Psoas muscle (tissue), 7 donors: ENCODE measurements at regions not wholly inside any gene's neighbourhood (a gene's known extent, or its start where the extent isn't known, plus 50 kb on each side); places are given as distances from the start of the nearest gene placed in this dataset.

Experiments used
- ATAC-seq, 4 donors: fragments of 200-7000 bp; cut with Tn5 transposase; one replicate each; pipeline ENCODE4 v1.9.1; 2020; ENCODE audit warnings: moderate library complexity in 3 of 4, mild to moderate bottlenecking in 2 of 4
- DNase-seq, 2 donors: peaks; one replicate each; pipeline ENCODE4 v3.0.0-alpha.2; 2020
- H3K27ac ChIP-seq: fragments of 200-600 bp; one replicate; pipeline ENCODE4 v1.8.0; 2022
- H3K27me3 ChIP-seq, 3 donors: fragments of 200-600 bp in 1 of 3; one replicate each; pipeline versions ENCODE4 v1.6.1 to v1.8.0; 2013 to 2022; ENCODE audit warnings: low read length in 2 of 3, mild to moderate bottlenecking in 2 of 3, moderate library complexity in 1 of 3; ENCODE audit not compliant: insufficient read depth in 3 of 3
- H3K36me3 ChIP-seq, 2 donors: fragments of 200-600 bp in 1 of 2; one replicate each; pipeline versions ENCODE4 v1.6.1 to v1.8.0; 2013 to 2022; ENCODE audit warnings: low read depth in 1 of 2, mild to moderate bottlenecking in 1 of 2, moderate library complexity in 1 of 2; ENCODE audit not compliant: insufficient read depth in 1 of 2
- H3K4me1 ChIP-seq: fragments of 200-600 bp; one replicate; pipeline ENCODE4 v1.8.0; 2022
- H3K4me3 ChIP-seq: fragments of 200-600 bp; one replicate; pipeline ENCODE4 v1.8.0; 2022; ENCODE audit warnings: mild to moderate bottlenecking
- H3K9me3 ChIP-seq: fragments of 200-600 bp; one replicate; pipeline ENCODE4 v1.8.0; 2022
- CTCF ChIP-seq: fragments of 200-600 bp; IDR thresholded peaks from one replicate; pipeline ENCODE4 v1.8.0; 2022; ENCODE audit warnings: antibody characterized with exemption
- WGBS, 3 donors: extraction: QIAGEN DNeasy Blood & Tissue Kit; methylation state at CpG; one replicate each; pipeline versions ENCODE4 v1.1.6 to v1.1.7; 2013; 5-methylcytosine and 5-hydroxymethylcytosine counted together
- intact Hi-C, 2 donors: fragments of 100-400 bp; cut with DNase I; formaldehyde crosslinking; loops; one replicate each; pipeline versions ENCODE4 v1.11.0 to v1.14.2; 2022
- donor health status: healthy with polysubstance abuse.
- donor health status: DM: no; HTN: no; CAD: no; lungs with moderate emphysema.
- donor health status: Bipolar disorder and iron deficiency.
- donor health status: healthy.
- donor health status: DM: yes; HTN: yes; CAD: no.
- donor health status: DM: no; HTN: no; CAD: no.
- donor health status: DM: yes; HTN: yes; CAD: no.

GRCh38 chr14:85038526-85039352, 491.2 kb upstream of the FLRT2 start:
- DNase-seq (no peak), ATAC-seq (no peak)
- Histone ChIP-seq H3K27ac (no peak overlapping the region), H3K27me3 (no peaks in the 10 kb centered on the region), H3K4me1 (no peaks in the 10 kb centered on the region), H3K4me3 (no peak overlapping the region), H3K36me3 (no peaks in the 10 kb centered on the region), H3K9me3 (no peaks in the 10 kb centered on the region)
- no peak for TF ChIP-seq CTCF
- intact Hi-C loops, result no loop called here
- WGBS, 3 donors, result 90 to 94% (median 92%) methylated on average over 7 of the region's 7 CpGs

- H3K4me3 ChIP-seq, result no peak overlapping the region
- no peaks in the 10 kb centered on the region for H3K27me3 ChIP-seq
- ATAC-seq (no peak), DNase-seq (no peak)
- intact Hi-C loops, result no loop called here
- no peak overlapping the region for H3K27ac ChIP-seq
- no peaks in the 10 kb centered on the region for H3K4me1 ChIP-seq
- no peaks in the 10 kb centered on the region for H3K9me3 ChIP-seq
- no peaks in the 10 kb centered on the region for H3K36me3 ChIP-seq
- no peak for TF ChIP-seq CTCF
These were observed 490.7 kb upstream of the FLRT2 start for GRCh38 chr14:85039353-85039626.

- no peak overlapping the region for H3K27ac ChIP-seq
- no peak overlapping the region for H3K4me3 ChIP-seq
- DNase-seq (no peak), ATAC-seq (no peak)
- WGBS, 3 donors, result 37 to 46% (median 39%) methylated on average over 6 of the region's 6 CpGs
- no peaks in the 10 kb centered on the region for H3K27me3 ChIP-seq
- TF ChIP-seq CTCF, result no peak
- H3K4me1 ChIP-seq, result no peaks in the 10 kb centered on the region
- no peaks in the 10 kb centered on the region for H3K36me3 ChIP-seq
- no peaks in the 10 kb centered on the region for H3K9me3 ChIP-seq
- intact Hi-C loops, result no loop called here
These were observed 489.8 kb upstream of the FLRT2 start for GRCh38 chr14:85040046-85040685.

GRCh38 chr14:85041618-85042017, 488.3 kb upstream of the FLRT2 start:
- Histone ChIP-seq H3K27ac (no peak overlapping the region), H3K4me1 (no peaks in the 10 kb centered on the region), H3K27me3 (no peaks in the 10 kb centered on the region), H3K4me3 (no peak overlapping the region), H3K9me3 (no peaks in the 10 kb centered on the region), H3K36me3 (no peaks in the 10 kb centered on the region)
- ATAC-seq, result no peak
- no peak for DNase-seq
- intact Hi-C loops, result no loop called here
- TF ChIP-seq CTCF, result no peak

GRCh38 chr14:85042301-85042700, 487.6 kb upstream of the FLRT2 start:
- H3K36me3 ChIP-seq, result no peaks in the 10 kb centered on the region
- DNase-seq, result no peak
- intact Hi-C loops, result no loop called here
- H3K4me3 ChIP-seq, result no peak overlapping the region
- H3K27me3 ChIP-seq, result no peaks in the 10 kb centered on the region
- H3K27ac ChIP-seq, result no peak overlapping the region
- no peak for TF ChIP-seq CTCF
- H3K4me1 ChIP-seq, result no peaks in the 10 kb centered on the region
- 81 to 91% (median 83%) methylated on average over 1 of the region's 1 CpG for WGBS, 3 donors
- no peak for ATAC-seq
- H3K9me3 ChIP-seq, result peaks cover 4% of the 10 kb centered on the region
